GM12878 (cell line): ENCODE measurements at regions not wholly inside any gene's neighbourhood (a gene's known extent, or its start where the extent isn't known, plus 50 kb on each side); places are given as distances from the start of the nearest gene placed in this dataset.

ENCODE experiments used
- ASH2L ChIP-seq: fragments of 300-600, 200-600 bp; sonication (generic); IDR thresholded peaks from 2 replicates; pipeline ENCODE4 v1.6.1; 2017; ENCODE audit warnings: low read depth, mild to moderate bottlenecking, borderline replicate concordance
- CBFB ChIP-seq: IDR thresholded peaks from 2 replicates; pipeline ENCODE4 v1.6.1; 2016; ENCODE audit warnings: antibody characterized with exemption, low read depth
- EP300 ChIP-seq, 2 experiments: fragments of 150-350 bp in 1 of 2; IDR thresholded peaks; 2 replicates each; pipeline ENCODE4 v1.6.1; 2011 to 2012; ENCODE audit warnings: low read depth in 2 of 2, low read length in 2 of 2, borderline replicate concordance in 1 of 2, improper control_type of control experiment in 1 of 2, inconsistent platforms in 1 of 2; ENCODE audit not compliant: control insufficient read depth in 1 of 2
- EZH2 ChIP-seq: IDR thresholded peaks from 2 replicates; pipeline ENCODE4 v1.6.1; 2012; ENCODE audit warnings: low read depth, mild to moderate bottlenecking, control low read depth, inconsistent platforms, low read length, borderline replicate concordance; ENCODE audit not compliant: control insufficient read depth
- JUNB ChIP-seq: IDR thresholded peaks from 2 replicates; pipeline ENCODE4 v1.6.1; 2016; ENCODE audit warnings: antibody characterized with exemption, mild to moderate bottlenecking
- KDM1A ChIP-seq: fragments of 200-600 bp; sonication (generic); IDR thresholded peaks from 2 replicates; pipeline ENCODE4 v1.6.1; 2016; ENCODE audit warnings: borderline replicate concordance
- PML ChIP-seq: IDR thresholded peaks from 2 replicates; pipeline ENCODE4 v1.6.1; 2012; ENCODE audit warnings: low read length, inconsistent platforms
- SMC3 ChIP-seq: IDR thresholded peaks from 2 replicates; pipeline ENCODE4 v1.6.1; 2011; ENCODE audit warnings: low read length, improper control_type of control experiment, borderline replicate concordance
- TCF7 ChIP-seq: IDR thresholded peaks from 2 replicates; pipeline ENCODE4 v1.6.1; 2014; ENCODE audit warnings: antibody characterized with exemption, borderline replicate concordance
- YY1 ChIP-seq: IDR thresholded peaks from 2 replicates; pipeline ENCODE4 v1.6.1; 2011; ENCODE audit warnings: low read depth, mild to moderate bottlenecking, low read length
- ZNF384 ChIP-seq: IDR thresholded peaks from 2 replicates; pipeline ENCODE4 v1.6.1; 2012; ENCODE audit warnings: low read depth, mild to moderate bottlenecking, low read length, improper control_type of control experiment, borderline replicate concordance
- ZNF622 ChIP-seq: fragments of 450-650 bp; IDR thresholded peaks from 2 replicates; pipeline ENCODE4 v1.6.1; 2017; ENCODE audit warnings: mild to moderate bottlenecking, inconsistent platforms
- TF ChIP-seq, protein P1 (sequence below): IDR thresholded peaks from 2 replicates; pipeline ENCODE4 v1.6.1; 2011; ENCODE audit warnings: low read depth, low read length, improper control_type of control experiment, borderline replicate concordance

DNA sequence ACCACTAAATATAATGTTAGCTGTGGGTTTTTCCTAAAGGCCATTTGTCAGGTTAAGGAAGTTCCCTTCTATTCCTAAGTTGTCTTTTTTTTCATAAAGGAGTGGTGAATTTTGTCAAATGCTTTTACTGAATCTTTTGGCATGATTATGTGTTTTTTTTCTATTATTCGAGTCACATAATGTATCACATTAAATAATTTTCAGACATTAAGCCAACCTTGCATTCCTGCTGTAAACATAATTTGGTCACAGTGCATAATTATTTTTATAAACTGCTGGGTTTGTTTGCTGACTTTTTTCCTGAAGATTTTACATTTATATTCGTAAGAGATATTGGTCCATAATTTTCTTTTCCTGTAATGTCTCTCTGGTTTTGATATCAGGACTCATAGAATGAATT lies 101.8 kb upstream of the SPRED1 start:
- TF ChIP-seq CBFB (no peak), SMC3 (no peak), ZNF384 (no peak), ASH2L (no peak), PML (no peak), EZH2 (no peak), KDM1A (no peak), TCF7 (no peak), EP300 (IDR thresholded peaks at IDR 0.05; ENCODE audit: borderline replicate concordance in 1 of 2, control insufficient read depth in 1 of 2, low read depth in 2 of 2, low read length in 2 of 2) (no peak), JUNB (no peak), YY1 (no peak), ZNF622 (no peak)
- TF ChIP-seq, protein P1, sequence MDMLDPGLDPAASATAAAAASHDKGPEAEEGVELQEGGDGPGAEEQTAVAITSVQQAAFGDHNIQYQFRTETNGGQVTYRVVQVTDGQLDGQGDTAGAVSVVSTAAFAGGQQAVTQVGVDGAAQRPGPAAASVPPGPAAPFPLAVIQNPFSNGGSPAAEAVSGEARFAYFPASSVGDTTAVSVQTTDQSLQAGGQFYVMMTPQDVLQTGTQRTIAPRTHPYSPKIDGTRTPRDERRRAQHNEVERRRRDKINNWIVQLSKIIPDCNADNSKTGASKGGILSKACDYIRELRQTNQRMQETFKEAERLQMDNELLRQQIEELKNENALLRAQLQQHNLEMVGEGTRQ = no peak
